ENCODE measurements at regions not wholly inside any gene's neighbourhood (a gene's known extent, or its start where the extent isn't known, plus 50 kb on each side); places are given as distances from the start of the nearest gene placed in this dataset.

- no peak for TF ChIP-seq REST (IDR thresholded peaks at IDR 0.05; ENCODE audit: insufficient replicate concordance, low read depth)
- TF ChIP-seq POLR2AphosphoS5 (IDR thresholded peaks at IDR 0.05; ENCODE audit: low read depth) = no peak
- TF ChIP-seq GABPA (IDR thresholded peaks at IDR 0.05; ENCODE audit: low read depth) = no peak
- TF ChIP-seq CTCF (IDR thresholded peaks at IDR 0.05; ENCODE audit: insufficient read depth, low read length) = no peak
- no peak for TF ChIP-seq SPI1 (IDR thresholded peaks at IDR 0.05; ENCODE audit: borderline replicate concordance, low read depth)
- no peaks in the 10 kb centered on the region for H3K27me3 ChIP-seq (ENCODE audit: insufficient read depth, poor library complexity, severe bottlenecking)
- no peak for DNase-seq (ENCODE audit: low read depth in 1 of 2, low spot score in 1 of 2)
These were observed 280.4 kb downstream of the CDH11 start for GRCh38 chr16:64841482-64841881.

GRCh38 chr16:64841071-64841470 is 280.8 kb downstream of the CDH11 start:
- TF ChIP-seq POLR2AphosphoS5 (IDR thresholded peaks at IDR 0.05; ENCODE audit: low read depth) (no peak), REST (IDR thresholded peaks at IDR 0.05; ENCODE audit: insufficient replicate concordance, low read depth) (no peak), CTCF (IDR thresholded peaks at IDR 0.05; ENCODE audit: insufficient read depth, low read length) (no peak), SPI1 (IDR thresholded peaks at IDR 0.05; ENCODE audit: borderline replicate concordance, low read depth) (no peak), GABPA (IDR thresholded peaks at IDR 0.05; ENCODE audit: low read depth) (no peak)
- H3K27me3 ChIP-seq (ENCODE audit: insufficient read depth, poor library complexity, severe bottlenecking) = no peaks in the 10 kb centered on the region

More at GRCh38 chr16:64841482-64841881, 280.4 kb downstream of the CDH11 start:
- Histone ChIP-seq H3K27ac (replicated peaks) (no peak overlapping the region), H3K4me3 (replicated peaks; ENCODE audit: insufficient read depth, low read length) (no peak overlapping the region)

GRCh38 chr16:64830653-64831052 is 291.2 kb downstream of the CDH11 start:
- no peak overlapping the region for H3K27ac ChIP-seq (replicated peaks)
- no peak for DNase-seq (ENCODE audit: low read depth in 1 of 2, low spot score in 1 of 2)
- TF ChIP-seq CTCF (IDR thresholded peaks at IDR 0.05; ENCODE audit: insufficient read depth, low read length) = no peak
- no peak for TF ChIP-seq SPI1 (IDR thresholded peaks at IDR 0.05; ENCODE audit: borderline replicate concordance, low read depth)
- TF ChIP-seq POLR2AphosphoS5 (IDR thresholded peaks at IDR 0.05; ENCODE audit: low read depth) = no peak
- TF ChIP-seq GABPA (IDR thresholded peaks at IDR 0.05; ENCODE audit: low read depth) = no peak
- TF ChIP-seq REST (IDR thresholded peaks at IDR 0.05; ENCODE audit: insufficient replicate concordance, low read depth) = no peak

More at GRCh38 chr16:64841071-64841470, 280.8 kb downstream of the CDH11 start:
- no peak overlapping the region for H3K4me3 ChIP-seq (replicated peaks; ENCODE audit: insufficient read depth, low read length)
- no peak overlapping the region for H3K27ac ChIP-seq (replicated peaks)
- DNase-seq (ENCODE audit: low read depth in 1 of 2, low spot score in 1 of 2) = no peak

More at GRCh38 chr16:64830653-64831052, 291.2 kb downstream of the CDH11 start:
- Histone ChIP-seq H3K4me3 (replicated peaks; ENCODE audit: insufficient read depth, low read length) (no peak overlapping the region), H3K27me3 (ENCODE audit: insufficient read depth, poor library complexity, severe bottlenecking) (no peaks in the 10 kb centered on the region)

Data from HL-60 (cell line).